NCI-H2029 (cell line): ENCODE measurements at regions not wholly inside any gene's neighbourhood (a gene's known extent, or its start where the extent isn't known, plus 50 kb on each side); places are given as distances from the start of the nearest gene placed in this dataset.
"Not testable (repeated sequence)": the region's sequence is repeated elsewhere in the genome, so short reads cannot be mapped to it uniquely, and the experiment has no call there.

ENCODE experiments used
- DNase-seq: peaks from one replicate; lab custom pipeline; 2025; lab: John Stamatoyannopoulos, UW

DNA sequence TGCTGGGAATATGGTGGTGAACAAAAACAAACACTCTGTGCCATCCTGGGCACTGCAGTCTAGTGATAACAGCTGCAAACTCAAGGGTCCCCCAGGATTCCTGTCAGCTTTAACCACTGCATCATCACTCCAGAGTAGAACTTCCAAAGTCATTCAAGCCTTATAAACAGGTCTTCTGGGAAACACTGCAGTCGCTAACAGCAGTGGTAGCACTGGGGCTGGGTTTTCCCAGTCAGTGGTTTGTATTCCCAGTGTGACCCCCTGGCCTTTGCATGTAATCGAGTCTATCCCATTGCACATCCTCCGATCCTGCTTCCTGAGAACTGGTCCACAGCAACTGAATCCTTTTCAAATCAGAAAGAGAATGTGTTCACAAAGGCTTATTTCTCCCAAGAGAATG is 623.5 kb downstream of the EDEM1 start:
- no peak for DNase-seq

DNA sequence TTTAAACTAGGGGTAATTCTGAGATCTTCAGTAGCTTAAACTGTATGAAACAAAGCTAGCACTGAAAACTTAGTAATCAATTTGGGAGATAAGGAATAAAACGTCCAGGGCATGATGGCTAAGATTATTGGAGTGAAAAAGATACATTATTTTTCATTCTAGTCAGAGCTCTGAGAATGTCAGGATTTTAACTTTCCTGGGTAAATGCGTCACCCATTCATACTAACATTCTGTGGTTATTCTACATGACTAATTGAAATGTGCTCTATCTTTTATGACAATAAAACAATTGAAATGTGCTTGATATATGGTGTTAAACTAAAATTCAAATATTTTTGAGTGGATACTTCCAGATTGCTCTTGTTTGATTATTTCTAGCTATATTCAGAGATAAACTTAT is 626.0 kb downstream of the EDEM1 start:
- no peak for DNase-seq

DNA sequence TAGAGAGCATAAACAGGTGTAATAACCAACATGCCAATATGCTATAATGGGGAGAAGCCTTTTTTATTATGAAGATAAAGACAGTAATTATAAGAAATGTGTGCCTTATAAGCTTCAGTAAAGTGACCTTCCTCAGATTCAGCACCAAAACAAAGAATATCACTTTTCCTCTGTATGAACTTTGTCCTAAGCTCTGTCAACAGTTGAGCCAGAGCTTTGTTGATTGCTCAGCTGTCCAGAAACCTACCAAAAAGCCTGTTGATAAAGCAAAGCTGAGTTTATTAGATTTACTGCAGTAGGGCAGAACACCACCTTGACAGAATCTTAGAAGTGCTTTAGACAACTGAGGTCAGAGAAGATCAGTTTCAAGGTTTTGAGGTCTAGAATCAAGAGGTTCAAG is 635.3 kb downstream of the EDEM1 start:
- DNase-seq, result no peak

DNA sequence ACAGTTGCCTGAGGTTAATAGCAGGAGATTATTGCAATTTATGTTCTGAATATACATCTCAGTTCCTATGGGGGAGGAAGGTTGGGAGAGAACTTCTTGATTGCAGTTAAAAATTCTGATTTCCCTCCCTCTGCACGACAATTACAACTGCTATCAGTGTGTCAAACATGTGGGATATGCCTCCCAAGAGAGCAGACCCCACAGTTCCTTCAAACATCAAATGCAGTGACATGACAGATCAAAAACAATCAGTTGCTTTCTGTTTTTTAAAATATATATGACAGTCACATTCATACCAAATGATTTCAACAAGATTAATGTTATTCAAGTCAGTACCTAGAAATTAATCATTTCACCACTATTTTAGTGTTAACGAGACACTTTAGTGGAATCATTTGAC is 639.0 kb downstream of the EDEM1 start:
- DNase-seq, result no peak

DNA sequence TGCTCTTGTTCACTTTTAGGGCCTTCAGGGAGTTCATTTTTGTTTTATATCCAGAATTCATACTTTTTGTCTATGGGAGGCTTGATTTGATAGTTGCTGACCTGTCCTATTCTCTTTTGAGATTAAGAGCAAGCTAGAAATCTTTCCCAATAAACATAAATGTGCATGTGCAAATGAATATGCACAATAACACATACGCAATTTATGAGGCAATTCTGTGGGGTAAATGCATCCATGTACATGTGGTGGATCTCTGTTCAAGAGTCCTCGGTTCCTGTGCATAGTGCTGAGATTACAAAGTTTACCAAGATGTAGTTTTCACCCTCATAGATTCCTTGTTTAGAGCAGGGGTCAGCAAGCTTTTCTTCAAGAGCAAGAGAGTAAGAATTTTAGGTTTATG is 640.7 kb downstream of the EDEM1 start:
- no peak for DNase-seq

DNA sequence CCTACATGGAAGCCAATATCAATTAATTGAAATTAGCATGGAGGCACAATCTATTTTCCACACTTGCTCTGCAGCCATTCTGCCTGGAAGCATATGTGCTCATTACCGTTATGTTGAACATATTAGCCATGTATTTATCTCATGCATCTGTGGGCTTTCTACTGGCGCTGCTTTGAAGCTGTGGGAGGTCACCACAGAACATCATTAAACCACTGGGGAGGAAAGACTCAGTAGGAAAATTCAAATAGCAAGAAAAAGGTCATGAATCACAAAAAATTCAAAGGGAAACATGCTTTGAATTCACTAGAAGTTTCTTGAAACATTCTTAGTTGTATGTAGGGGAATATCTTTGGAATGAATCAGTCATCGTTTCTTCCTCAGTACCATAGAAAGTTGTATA is 652.5 kb downstream of the EDEM1 start:
- DNase-seq, result no peak

DNA sequence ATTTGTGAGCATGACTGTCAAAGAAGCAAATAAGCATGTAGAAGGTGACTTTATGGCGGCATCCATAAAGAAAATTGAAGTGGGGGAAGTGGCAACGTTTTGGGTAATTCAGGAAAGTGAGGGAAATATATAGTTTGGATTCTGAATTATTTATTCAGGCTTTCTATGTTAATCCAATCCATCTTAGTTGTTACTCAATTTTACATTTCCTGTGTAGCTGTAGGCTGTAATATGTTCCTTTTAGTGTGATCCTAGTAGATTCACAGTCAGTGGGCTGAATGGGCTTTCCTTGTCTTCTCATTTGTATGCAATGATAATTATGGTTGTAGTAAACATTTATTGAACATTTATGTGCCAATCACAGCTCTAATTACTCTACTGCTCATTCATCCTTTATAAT is 654.1 kb downstream of the EDEM1 start:
- DNase-seq, result no peak

DNA sequence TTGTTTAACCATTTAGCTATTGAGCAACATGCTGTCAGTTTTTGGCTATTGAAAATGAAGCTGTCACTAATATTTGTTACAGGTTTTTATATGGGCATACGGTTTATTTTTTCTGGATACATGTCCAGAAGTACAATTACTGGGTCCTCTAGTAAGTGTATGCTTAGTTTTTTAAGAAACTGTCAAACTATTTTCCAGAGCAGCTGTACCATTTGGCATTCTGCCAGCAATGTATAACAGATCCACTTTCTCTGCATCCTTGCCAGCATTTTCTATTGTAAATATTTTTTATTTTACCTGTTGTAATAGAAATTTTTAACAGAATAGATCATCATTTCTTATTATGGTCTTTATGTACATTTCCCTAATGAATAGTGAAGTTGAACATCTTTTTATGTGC is 658.8 kb downstream of the EDEM1 start:
- DNase-seq, result no peak

DNA sequence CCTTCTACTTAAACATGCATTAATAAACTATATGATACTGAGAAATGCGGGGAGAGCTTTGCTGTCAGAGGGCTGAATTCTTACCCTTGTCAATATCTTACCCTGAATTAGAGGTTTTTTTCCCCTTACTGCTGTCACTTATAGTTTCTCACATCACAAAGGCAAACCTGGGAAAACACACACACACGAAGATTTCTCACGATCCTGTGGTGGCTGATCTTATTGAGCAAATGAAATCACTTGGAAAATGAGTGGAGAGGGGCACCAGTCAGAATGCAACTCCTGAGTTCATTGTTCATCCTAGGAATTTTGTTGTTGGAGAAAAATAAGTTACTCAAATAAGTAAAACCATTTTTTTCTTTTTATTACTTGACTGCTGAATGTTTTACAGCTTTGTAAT is 673.6 kb downstream of the EDEM1 start:
- DNase-seq, result no peak

DNA sequence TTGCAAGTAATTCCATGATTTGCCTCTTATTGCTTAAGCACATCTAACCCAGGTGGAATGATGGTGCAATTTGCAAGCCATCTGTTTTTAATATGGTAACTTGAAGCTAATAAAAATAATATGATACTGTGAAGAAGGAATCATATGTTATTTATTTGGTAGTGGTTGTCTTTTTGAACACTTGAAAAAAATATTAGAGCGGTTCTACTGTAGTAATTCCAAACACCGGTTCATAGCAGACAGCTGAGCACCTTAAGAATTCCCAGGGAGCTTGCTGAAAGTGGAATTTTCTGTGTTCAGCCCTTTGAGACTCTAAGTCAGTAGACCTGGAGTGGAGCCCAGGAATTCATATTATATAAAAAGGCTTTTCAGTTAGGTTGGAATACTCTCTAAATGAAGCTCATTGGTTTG is 687.4 kb downstream of the EDEM1 start:
- no peak for DNase-seq

DNA sequence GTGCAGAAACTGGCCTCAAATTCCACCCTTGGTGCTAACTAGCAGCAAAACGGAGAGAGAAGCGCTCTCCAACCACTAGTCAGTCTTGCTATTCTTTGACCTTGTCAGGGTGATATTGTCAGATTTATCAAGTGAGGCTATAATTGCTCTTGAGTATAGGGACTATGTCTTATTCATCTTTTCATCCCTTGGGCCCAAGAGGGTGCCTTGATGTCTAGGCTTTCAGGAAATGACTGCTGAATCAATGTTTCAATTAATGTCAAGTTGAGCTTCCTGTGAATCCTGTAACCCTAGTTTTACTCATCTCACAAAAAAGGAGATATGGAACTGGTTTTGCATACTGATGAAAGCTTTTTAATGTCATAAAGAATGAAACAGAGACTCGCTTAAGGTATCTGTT is 701.3 kb downstream of the EDEM1 start:
- no peak for DNase-seq

DNA sequence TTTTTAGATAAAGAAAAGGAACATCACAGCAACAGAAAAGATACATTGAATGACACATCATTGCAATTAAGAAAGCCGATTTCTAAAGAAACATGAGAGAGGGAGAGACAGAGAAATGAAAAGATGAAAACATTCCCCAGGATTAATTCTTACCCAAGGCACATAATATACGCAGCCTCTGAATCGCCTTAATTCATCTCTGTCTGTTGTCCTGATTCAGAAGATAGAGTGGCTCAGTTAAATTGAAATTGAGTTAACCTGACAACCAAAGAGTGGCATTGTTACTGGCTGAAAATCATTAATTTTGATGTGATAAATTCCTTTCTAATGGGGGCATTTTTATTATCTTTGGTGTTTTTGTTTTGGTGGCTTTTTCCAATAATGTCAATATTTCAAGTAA is 701.9 kb downstream of the EDEM1 start:
- no peak for DNase-seq

DNA sequence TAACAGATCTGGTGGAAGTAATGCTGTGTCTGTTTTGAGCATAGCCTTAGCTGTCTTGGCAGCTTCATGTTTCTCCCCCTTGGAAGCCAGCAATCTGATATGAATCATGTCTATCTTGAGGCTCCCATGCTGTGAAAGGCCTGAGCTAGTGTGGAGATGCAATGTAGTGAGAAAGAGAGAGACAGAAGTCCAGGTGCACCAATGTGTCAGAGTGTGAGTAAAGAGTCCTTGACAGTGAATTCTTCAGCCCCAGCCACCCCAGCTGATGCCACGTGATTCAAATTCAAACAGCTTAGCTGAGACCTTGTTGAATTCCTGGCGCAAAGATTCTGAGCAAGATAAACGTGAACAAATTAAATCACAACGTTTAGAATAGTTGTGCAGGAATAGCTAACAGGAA is 704.2 kb downstream of the EDEM1 start:
- no peak for DNase-seq

DNA sequence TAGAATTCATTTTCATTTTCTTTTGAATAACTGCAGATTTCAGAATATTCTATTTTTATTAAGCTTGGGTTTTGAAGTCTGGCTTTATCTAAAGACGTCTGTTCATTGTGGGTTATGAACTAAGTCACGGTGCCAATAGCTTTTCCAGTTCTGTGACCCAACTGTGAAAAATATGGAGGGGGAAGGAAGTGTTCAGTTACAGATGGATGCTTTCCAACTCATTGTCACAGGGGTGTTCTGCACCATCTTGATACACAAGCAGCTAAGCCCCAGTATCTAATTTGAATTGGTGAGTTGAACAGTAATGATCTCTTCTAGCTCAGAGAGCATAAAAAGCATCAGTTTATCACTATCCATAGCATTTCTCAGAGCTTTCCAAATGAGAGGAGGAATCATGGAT is 710.6 kb downstream of the EDEM1 start:
- no peak for DNase-seq

DNA sequence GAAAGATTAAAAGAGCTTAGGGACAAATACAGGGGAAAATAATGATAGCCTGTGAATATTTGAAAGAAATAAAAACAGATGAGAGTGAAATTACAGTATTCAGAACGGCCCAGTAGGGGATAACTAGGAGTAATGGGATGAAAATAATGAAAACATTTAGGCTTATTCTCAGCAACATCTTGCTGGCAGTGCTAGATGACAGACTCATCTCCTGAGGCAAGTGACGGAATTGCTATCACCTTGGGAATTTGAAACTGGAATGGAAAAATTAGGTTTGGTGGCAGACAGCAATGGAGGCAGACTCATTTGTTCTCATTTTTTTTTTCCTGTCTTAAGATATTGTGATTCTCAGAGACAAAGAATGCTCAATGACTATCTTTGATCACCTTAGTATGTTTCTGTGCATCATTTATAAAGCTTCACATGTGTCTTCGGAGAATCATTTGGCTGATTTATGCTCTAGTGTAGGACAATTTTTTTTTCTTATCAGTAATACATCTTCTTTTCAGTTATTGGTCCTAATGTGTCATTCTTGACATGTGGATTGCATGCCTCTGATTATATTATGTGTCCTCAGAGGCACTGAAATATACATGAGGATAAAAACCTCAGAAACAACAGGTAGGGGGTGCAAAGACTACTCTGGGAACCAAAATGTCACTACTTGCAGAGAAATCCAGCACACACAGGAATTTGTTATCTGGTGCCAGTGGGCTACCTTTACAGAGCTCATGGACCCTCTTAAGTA is 711.7 kb downstream of the EDEM1 start:
- no peak for DNase-seq

DNA sequence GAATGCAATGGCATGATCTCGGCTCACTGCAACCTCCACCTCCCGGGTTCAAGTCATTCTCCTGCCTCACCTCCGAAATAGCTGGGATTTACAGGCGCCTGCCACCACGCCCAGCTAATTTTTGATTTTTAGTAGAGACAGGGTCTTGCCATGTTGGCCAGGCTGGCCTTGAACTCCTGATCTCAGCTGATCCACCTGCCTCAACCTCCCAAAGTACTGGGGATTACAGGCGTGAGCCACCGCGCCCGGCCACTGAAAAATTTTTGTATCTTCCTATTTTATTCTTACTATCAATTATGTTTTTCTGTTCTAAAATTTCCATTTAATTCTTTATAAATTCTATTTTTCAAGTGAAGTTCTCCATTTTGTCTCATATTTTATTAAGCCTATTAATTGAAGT is 730.4 kb downstream of the EDEM1 start:
- no peak for DNase-seq

DNA sequence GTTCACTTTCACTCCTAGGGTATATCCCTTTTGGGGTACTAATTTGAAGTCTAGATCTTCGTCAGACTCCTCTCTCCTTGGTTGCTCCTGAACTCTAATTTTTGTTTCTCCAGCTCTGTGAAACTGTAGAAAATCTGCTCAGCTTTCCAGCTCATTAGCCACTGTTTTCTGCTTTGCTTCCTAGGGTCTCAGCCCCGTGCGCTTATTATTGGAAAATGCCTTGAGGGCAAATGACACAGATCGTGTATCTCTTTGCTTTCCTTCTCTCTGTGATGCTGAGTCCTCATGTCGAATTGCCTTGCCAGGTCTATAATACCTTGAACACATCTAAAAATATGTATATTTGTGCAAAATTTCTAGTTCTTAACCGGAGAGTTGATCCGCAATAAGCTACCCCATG is 731.1 kb downstream of the EDEM1 start:
- DNase-seq, result no peak

DNA sequence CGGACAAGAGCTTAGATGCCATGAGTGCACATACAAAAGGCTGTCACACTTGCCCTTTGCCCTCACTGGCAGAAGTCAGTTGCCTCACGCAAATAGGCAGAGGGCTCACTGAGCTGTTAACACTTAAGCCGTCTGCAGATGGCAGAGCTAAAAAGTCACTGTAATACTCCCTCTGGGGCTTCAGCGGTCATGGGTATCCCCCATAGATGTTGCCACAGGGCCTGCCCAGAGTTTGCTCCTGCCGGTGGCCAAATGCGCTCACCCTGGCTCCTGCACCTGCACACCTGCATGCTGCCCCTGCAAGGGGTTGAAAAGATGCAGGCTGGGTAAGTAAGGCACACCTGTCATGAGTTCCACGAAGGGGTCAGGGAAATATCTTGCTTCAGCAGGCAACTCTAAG is 741.5 kb downstream of the EDEM1 start:
- DNase-seq, result no peak

DNA sequence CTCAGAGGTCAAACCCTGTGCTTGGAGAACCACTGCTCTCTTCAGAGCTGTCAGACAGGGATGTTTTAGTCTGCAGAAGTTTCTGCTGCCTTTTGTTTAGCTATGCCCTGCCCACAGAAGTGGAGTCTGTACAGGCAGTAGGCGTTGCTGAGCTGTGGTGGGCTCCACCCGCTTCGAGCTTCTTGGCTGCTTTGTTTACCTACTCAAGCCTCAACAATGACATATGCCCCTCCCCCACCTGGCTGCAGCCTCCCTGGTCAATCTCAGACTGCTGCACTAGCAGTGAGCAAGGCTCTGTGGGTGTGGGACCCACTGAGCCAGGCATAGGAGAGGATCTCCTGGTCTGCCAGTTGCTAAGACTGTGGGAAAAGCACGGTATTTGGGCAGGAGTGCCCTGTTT is 756.6 kb downstream of the EDEM1 start:
- not testable (repeated sequence) for DNase-seq

DNA sequence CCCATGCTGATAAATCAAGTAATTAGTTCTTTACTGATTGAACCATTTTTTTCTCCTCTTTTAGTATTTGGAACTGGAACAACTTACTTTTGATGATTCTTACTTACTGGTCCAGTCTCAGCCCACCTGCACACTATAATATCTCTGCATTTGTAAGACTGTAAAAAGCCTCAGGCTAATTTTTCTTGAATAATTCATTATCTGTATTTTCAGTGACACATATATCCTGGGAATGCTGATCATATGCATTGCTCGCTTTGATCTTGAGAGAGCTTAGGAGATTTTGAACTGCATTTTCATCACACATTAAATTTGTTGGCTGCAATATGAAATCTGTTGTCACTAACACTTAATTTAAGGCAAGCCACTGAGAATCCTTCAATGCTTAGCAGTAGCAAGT is 760.6 kb downstream of the EDEM1 start:
- no peak for DNase-seq

DNA sequence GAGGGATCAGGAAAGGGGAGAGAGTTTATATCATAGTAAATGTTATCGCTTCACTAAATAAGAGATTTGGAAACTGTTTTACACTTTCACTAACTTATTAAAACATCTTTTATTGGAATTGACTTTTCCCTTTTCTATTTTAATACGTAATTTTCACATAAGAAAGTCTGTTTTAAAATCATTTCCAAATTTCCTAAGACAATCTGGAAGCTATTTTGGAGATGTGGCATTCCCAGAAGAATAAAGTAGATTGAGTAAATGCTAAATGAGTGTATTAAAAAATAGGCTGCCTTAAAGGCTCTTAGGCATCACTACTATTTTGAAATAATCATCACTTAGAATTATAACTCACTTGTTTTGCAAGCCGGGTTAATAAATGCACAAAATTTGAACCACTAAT is 763.5 kb downstream of the EDEM1 start:
- DNase-seq, result no peak

DNA sequence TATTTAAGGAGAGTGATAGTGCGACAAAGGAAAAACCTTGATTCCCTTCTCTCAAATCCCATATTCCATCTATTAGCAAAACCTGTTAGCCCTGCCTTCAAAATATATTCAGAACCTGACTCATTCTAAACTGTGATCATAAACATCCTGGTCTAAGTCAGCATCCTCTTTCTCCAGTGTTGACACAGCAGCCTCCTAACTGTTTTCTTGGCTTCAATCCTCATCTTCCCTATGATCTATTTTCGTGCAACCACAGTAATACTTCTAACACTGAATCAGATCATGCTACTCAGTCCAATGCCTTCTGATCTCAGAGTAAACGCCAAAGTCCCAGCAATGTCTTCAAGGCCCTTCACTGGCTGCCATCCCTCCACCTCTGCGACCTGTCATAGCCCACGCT is 785.1 kb downstream of the EDEM1 start:
- no peak for DNase-seq

DNA sequence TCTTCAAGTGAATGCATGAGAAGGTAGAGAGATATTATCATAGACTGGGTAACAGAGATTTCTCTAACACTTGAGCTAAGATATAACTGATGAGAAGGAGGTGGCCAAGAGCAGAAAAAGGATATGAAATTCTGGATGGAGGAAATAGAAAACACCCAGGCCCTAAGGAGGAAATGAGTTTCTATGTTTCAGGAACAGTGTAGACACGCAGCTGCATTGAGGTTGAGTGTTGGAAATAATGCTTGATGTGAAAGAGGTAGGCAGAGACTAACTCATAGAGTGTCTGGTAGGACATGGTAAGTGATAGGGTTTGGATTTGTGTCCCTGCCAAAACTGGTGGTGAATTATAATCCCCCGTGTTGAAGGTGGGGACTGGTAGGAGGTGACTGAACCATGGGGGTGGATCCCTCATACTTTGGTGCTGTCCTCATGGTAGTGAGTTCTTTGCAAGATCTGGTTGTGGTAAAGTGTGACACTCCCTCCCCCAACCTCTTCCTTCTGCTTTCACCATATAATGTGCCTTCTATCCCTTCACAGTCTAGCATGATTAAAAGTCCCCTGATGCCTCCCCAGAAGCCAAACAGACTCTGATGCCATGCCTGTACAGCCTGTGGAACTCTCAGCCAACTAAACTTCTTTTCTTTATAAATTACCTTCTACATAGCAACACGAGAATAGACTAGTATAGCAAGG is 787.3 kb downstream of the EDEM1 start:
- DNase-seq, result no peak

DNA sequence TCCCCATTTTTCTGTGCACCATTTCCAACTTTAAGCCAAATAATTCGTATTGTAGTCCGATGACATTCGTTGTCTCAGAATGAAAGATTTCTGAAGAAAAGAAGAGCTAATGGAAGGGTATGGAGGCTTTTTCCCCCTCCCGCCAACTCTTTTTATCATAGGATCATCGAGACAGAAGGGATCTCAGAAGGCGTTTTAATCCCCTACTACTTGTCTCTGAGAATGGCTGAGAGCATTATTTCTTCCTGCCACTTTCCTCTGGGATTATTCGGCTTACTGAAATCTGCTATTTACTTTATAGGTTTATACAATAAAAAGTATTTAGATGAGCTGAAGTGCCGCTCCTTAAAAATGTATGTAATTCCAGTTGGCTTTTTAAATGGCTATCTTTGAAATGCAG is 789.8 kb downstream of the EDEM1 start:
- DNase-seq, result no peak
